ENCODE measurements at regions not wholly inside any gene's neighbourhood (a gene's known extent, or its start where the extent isn't known, plus 50 kb on each side); places are given as distances from the start of the nearest gene placed in this dataset.

DNA sequence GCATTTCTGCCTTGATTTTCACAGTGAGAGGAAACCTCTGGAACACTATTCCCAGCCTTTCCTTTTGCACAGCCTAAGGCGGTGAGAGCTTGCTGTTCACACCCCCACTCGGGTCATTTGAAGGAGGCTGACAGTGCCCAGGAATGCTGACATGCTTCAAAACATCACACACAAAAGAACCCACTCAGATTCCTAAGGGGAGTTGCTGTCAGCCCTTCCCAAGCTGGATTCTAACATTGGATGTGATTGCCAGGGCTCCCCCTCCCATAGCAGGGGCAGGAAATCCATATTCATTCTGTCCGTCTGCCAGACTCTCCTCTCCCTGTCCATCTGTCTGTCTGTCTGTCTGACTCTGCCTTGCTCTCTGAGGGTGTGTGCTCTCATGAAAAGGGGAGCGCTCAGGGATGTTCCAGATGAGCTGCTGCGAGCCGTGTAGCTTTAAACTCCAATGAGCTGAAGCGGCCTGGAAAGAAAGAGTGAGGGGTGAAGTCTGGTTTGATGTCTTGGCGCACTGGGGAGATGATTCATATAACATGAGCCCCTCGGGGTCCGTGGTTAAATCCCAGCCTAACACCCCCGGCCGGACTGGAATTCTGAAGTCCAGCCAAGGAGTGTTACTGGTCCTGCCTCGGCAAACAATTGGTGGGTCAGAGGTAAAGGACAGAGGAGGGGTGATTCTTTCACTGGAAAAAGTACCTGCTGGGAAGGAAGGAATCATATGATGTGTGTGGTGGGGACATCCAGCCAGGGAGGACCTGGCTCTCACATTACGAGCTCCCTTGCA lies 517.0 kb downstream of the CCDC171 start:
- Histone ChIP-seq H3K36me3 (ENCODE audit: control insufficient read depth in 1 of 2, insufficient read depth in 2 of 2, low read length in 2 of 2) (no peaks in the 10 kb centered on the region), H3K9ac (ENCODE audit: low read depth in 1 of 2, low read length in 2 of 2) (no peak overlapping the region), H3K27ac (ENCODE audit: low read depth, low read length) (no peak overlapping the region), H3K9me3 (ENCODE audit: control insufficient read depth in 1 of 2, low read length in 2 of 2) (no peaks in the 10 kb centered on the region), H3K4me1 (ENCODE audit: control insufficient read depth in 1 of 2, insufficient read depth in 2 of 2, low read length in 2 of 2) (no peaks in the 10 kb centered on the region), H3K4me3 (ENCODE audit: low read depth in 1 of 2, low read length in 2 of 2) (no peak overlapping the region), H3K27me3 (ENCODE audit: control insufficient read depth in 1 of 2, insufficient read depth in 2 of 2, low read length in 2 of 2) (no peaks in the 10 kb centered on the region)

- Histone ChIP-seq H3K9ac (ENCODE audit: low read depth in 1 of 2, low read length in 2 of 2) (no peak overlapping the region), H3K4me1 (ENCODE audit: control insufficient read depth in 1 of 2, insufficient read depth in 2 of 2, low read length in 2 of 2) (no peaks in the 10 kb centered on the region), H3K27me3 (ENCODE audit: control insufficient read depth in 1 of 2, insufficient read depth in 2 of 2, low read length in 2 of 2) (no peaks in the 10 kb centered on the region), H3K27ac (ENCODE audit: low read depth, low read length) (no peak overlapping the region), H3K4me3 (ENCODE audit: low read depth in 1 of 2, low read length in 2 of 2) (no peak overlapping the region), H3K9me3 (ENCODE audit: control insufficient read depth in 1 of 2, low read length in 2 of 2) (no peaks in the 10 kb centered on the region), H3K36me3 (ENCODE audit: control insufficient read depth in 1 of 2, insufficient read depth in 2 of 2, low read length in 2 of 2) (no peaks in the 10 kb centered on the region)
Measured at GRCh38 chr9:16070455-16071145, 517.8 kb downstream of the CCDC171 start.

DNA sequence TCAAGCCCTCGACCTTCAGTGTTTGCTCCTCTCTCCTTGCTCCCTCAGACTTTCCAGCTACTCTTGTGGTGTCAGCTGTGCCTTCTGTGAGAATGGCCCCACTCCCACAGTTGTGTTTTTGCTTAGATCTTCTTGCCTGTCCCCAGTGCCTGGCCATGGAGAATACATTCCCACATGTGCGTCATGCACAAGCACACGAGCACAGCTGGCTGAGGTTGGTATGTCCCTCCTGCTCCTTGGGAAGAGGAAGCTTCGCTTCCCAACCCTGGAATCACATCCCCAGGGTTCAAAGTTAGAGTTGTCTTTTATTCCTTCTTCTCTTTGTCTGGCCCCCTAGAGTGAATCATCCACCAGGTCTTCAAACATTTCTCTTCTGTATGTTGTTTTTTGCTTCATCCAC lies 518.6 kb downstream of the CCDC171 start:
- Histone ChIP-seq H3K9me3 (ENCODE audit: control insufficient read depth in 1 of 2, low read length in 2 of 2) (no peaks in the 10 kb centered on the region), H3K27ac (ENCODE audit: low read depth, low read length) (no peak overlapping the region), H3K9ac (ENCODE audit: low read depth in 1 of 2, low read length in 2 of 2) (no peak overlapping the region), H3K27me3 (ENCODE audit: control insufficient read depth in 1 of 2, insufficient read depth in 2 of 2, low read length in 2 of 2) (no peaks in the 10 kb centered on the region), H3K36me3 (ENCODE audit: control insufficient read depth in 1 of 2, insufficient read depth in 2 of 2, low read length in 2 of 2) (no peaks in the 10 kb centered on the region), H3K4me3 (ENCODE audit: low read depth in 1 of 2, low read length in 2 of 2) (no peak overlapping the region), H3K4me1 (ENCODE audit: control insufficient read depth in 1 of 2, insufficient read depth in 2 of 2, low read length in 2 of 2) (no peaks in the 10 kb centered on the region)

- Histone ChIP-seq H3K36me3 (ENCODE audit: control insufficient read depth in 1 of 2, insufficient read depth in 2 of 2, low read length in 2 of 2) (no peaks in the 10 kb centered on the region), H3K4me1 (ENCODE audit: control insufficient read depth in 1 of 2, insufficient read depth in 2 of 2, low read length in 2 of 2) (no peaks in the 10 kb centered on the region), H3K9ac (ENCODE audit: low read depth in 1 of 2, low read length in 2 of 2) (no peak overlapping the region), H3K4me3 (ENCODE audit: low read depth in 1 of 2, low read length in 2 of 2) (no peak overlapping the region), H3K27ac (ENCODE audit: low read depth, low read length) (no peak overlapping the region), H3K9me3 (ENCODE audit: control insufficient read depth in 1 of 2, low read length in 2 of 2) (no peaks in the 10 kb centered on the region), H3K27me3 (ENCODE audit: control insufficient read depth in 1 of 2, insufficient read depth in 2 of 2, low read length in 2 of 2) (no peaks in the 10 kb centered on the region)
Measured at GRCh38 chr9:16074963-16075362, 522.1 kb downstream of the CCDC171 start.

- Histone ChIP-seq H3K27me3 (ENCODE audit: control insufficient read depth in 1 of 2, insufficient read depth in 2 of 2, low read length in 2 of 2) (no peaks in the 10 kb centered on the region), H3K4me3 (ENCODE audit: low read depth in 1 of 2, low read length in 2 of 2) (no peak overlapping the region), H3K9me3 (ENCODE audit: control insufficient read depth in 1 of 2, low read length in 2 of 2) (no peaks in the 10 kb centered on the region), H3K36me3 (ENCODE audit: control insufficient read depth in 1 of 2, insufficient read depth in 2 of 2, low read length in 2 of 2) (no peaks in the 10 kb centered on the region), H3K9ac (ENCODE audit: low read depth in 1 of 2, low read length in 2 of 2) (no peak overlapping the region), H3K4me1 (ENCODE audit: control insufficient read depth in 1 of 2, insufficient read depth in 2 of 2, low read length in 2 of 2) (no peaks in the 10 kb centered on the region), H3K27ac (ENCODE audit: low read depth, low read length) (no peak overlapping the region)
Measured at GRCh38 chr9:16075696-16076095, 522.9 kb downstream of the CCDC171 start.

- H3K9me3 ChIP-seq (ENCODE audit: control insufficient read depth in 1 of 2, low read length in 2 of 2): no peaks in the 10 kb centered on the region
- H3K36me3 ChIP-seq (ENCODE audit: control insufficient read depth in 1 of 2, insufficient read depth in 2 of 2, low read length in 2 of 2): no peaks in the 10 kb centered on the region
- H3K27me3 ChIP-seq (ENCODE audit: control insufficient read depth in 1 of 2, insufficient read depth in 2 of 2, low read length in 2 of 2): no peaks in the 10 kb centered on the region
- no peak overlapping the region for H3K4me3 ChIP-seq (ENCODE audit: low read depth in 1 of 2, low read length in 2 of 2)
- H3K9ac ChIP-seq (ENCODE audit: low read depth in 1 of 2, low read length in 2 of 2): no peak overlapping the region
- no peaks in the 10 kb centered on the region for H3K4me1 ChIP-seq (ENCODE audit: control insufficient read depth in 1 of 2, insufficient read depth in 2 of 2, low read length in 2 of 2)
- H3K27ac ChIP-seq (ENCODE audit: low read depth, low read length): no peak overlapping the region
Measured at GRCh38 chr9:16076511-16076910, 523.7 kb downstream of the CCDC171 start.

GRCh38 chr9:16082796-16083195 lies 530.0 kb downstream of the CCDC171 start:
- H3K4me1 ChIP-seq (ENCODE audit: control insufficient read depth in 1 of 2, insufficient read depth in 2 of 2, low read length in 2 of 2): no peaks in the 10 kb centered on the region

GRCh38 chr9:16085167-16085726 lies 532.4 kb downstream of the CCDC171 start:
- Histone ChIP-seq H3K27ac (ENCODE audit: low read depth, low read length) (no peak overlapping the region), H3K9me3 (ENCODE audit: control insufficient read depth in 1 of 2, low read length in 2 of 2) (no peaks in the 10 kb centered on the region), H3K27me3 (ENCODE audit: control insufficient read depth in 1 of 2, insufficient read depth in 2 of 2, low read length in 2 of 2) (no peaks in the 10 kb centered on the region), H3K4me1 (ENCODE audit: control insufficient read depth in 1 of 2, insufficient read depth in 2 of 2, low read length in 2 of 2) (no peaks in the 10 kb centered on the region), H3K4me3 (ENCODE audit: low read depth in 1 of 2, low read length in 2 of 2) (no peak overlapping the region), H3K9ac (ENCODE audit: low read depth in 1 of 2, low read length in 2 of 2) (no peak overlapping the region), H3K36me3 (ENCODE audit: control insufficient read depth in 1 of 2, insufficient read depth in 2 of 2, low read length in 2 of 2) (no peaks in the 10 kb centered on the region)

More at GRCh38 chr9:16082796-16083195, 530.0 kb downstream of the CCDC171 start:
- no peak overlapping the region for H3K27ac ChIP-seq (ENCODE audit: low read depth, low read length)
- no peak overlapping the region for H3K4me3 ChIP-seq (ENCODE audit: low read depth in 1 of 2, low read length in 2 of 2)
- no peaks in the 10 kb centered on the region for H3K36me3 ChIP-seq (ENCODE audit: control insufficient read depth in 1 of 2, insufficient read depth in 2 of 2, low read length in 2 of 2)
- H3K9ac ChIP-seq (ENCODE audit: low read depth in 1 of 2, low read length in 2 of 2): no peak overlapping the region
- no peaks in the 10 kb centered on the region for H3K9me3 ChIP-seq (ENCODE audit: control insufficient read depth in 1 of 2, low read length in 2 of 2)
- no peaks in the 10 kb centered on the region for H3K27me3 ChIP-seq (ENCODE audit: control insufficient read depth in 1 of 2, insufficient read depth in 2 of 2, low read length in 2 of 2)

GRCh38 chr9:16090907-16091629 lies 538.2 kb downstream of the CCDC171 start:
- Histone ChIP-seq H3K9me3 (ENCODE audit: control insufficient read depth in 1 of 2, low read length in 2 of 2) (no peaks in the 10 kb centered on the region), H3K36me3 (ENCODE audit: control insufficient read depth in 1 of 2, insufficient read depth in 2 of 2, low read length in 2 of 2) (no peaks in the 10 kb centered on the region), H3K4me3 (ENCODE audit: low read depth in 1 of 2, low read length in 2 of 2) (no peak overlapping the region), H3K27me3 (ENCODE audit: control insufficient read depth in 1 of 2, insufficient read depth in 2 of 2, low read length in 2 of 2) (no peaks in the 10 kb centered on the region), H3K27ac (ENCODE audit: low read depth, low read length) (no peak overlapping the region), H3K9ac (ENCODE audit: low read depth in 1 of 2, low read length in 2 of 2) (no peak overlapping the region), H3K4me1 (ENCODE audit: control insufficient read depth in 1 of 2, insufficient read depth in 2 of 2, low read length in 2 of 2) (no peaks in the 10 kb centered on the region)

Data from duodenal mucosa (tissue), 2 donors.